H9 (cell line): ENCODE measurements at regions not wholly inside any gene's neighbourhood (a gene's known extent, or its start where the extent isn't known, plus 50 kb on each side); places are given as distances from the start of the nearest gene placed in this dataset.

Experiments used
- DNase-seq: peaks from one replicate; pipeline ENCODE4 v3.0.0-alpha.2; 2017
- H2AFZ ChIP-seq: one replicate; pipeline ENCODE4 v1.6.1; 2013; ENCODE audit warnings: mild to moderate bottlenecking, low read length, control low read depth, moderate library complexity
- H2AK5ac ChIP-seq: 2 replicates; pipeline ENCODE4 v1.6.1; 2013; ENCODE audit warnings: low read length, control low read depth, mixed read lengths; ENCODE audit not compliant: insufficient read length
- H2BK120ac ChIP-seq: one replicate; pipeline ENCODE4 v1.6.1; 2013; ENCODE audit warnings: low read depth, mild to moderate bottlenecking, low read length, control low read depth, inconsistent platforms; ENCODE audit not compliant: poor library complexity, severe bottlenecking
- H2BK12ac ChIP-seq: 2 replicates; pipeline ENCODE4 v1.6.1; 2013; ENCODE audit warnings: low read length, control low read depth, mixed read lengths, low read depth; ENCODE audit not compliant: insufficient read length
- H2BK15ac ChIP-seq: 2 replicates; pipeline ENCODE4 v1.6.1; 2013; ENCODE audit warnings: low read depth, low read length, control low read depth
- H2BK20ac ChIP-seq: one replicate; pipeline ENCODE4 v1.6.1; 2013; ENCODE audit warnings: low read depth, mild to moderate bottlenecking, low read length, control low read depth, inconsistent platforms; ENCODE audit not compliant: poor library complexity, severe bottlenecking
- H2BK5ac ChIP-seq: 2 replicates; pipeline ENCODE4 v1.6.1; 2013; ENCODE audit warnings: low read length, control low read depth, mixed read lengths; ENCODE audit not compliant: insufficient read length
- H3K14ac ChIP-seq: 2 replicates; pipeline ENCODE4 v1.6.1; 2013; ENCODE audit warnings: low read length, control low read depth; ENCODE audit not compliant: insufficient read depth
- H3K18ac ChIP-seq: 2 replicates; pipeline ENCODE4 v1.6.1; 2013; ENCODE audit warnings: low read depth, mild to moderate bottlenecking, mixed read lengths, low read length, control low read depth; ENCODE audit not compliant: insufficient read length
- H3K23ac ChIP-seq: 2 replicates; pipeline ENCODE4 v1.6.1; 2013; ENCODE audit warnings: low read length, control low read depth, mixed read lengths, low read depth; ENCODE audit not compliant: insufficient read length
- H3K23me2 ChIP-seq: 2 replicates; pipeline ENCODE4 v1.6.1; 2013; ENCODE audit warnings: low read depth, mild to moderate bottlenecking, mixed read lengths, low read length, control low read depth; ENCODE audit not compliant: insufficient read length, poor library complexity, severe bottlenecking
- H3K27ac ChIP-seq: 2 replicates; pipeline ENCODE4 v1.5.1; 2013; ENCODE audit warnings: low read length, control low read depth, mixed read lengths, low read depth; ENCODE audit not compliant: insufficient read length
- H3K27me3 ChIP-seq: 2 replicates; pipeline ENCODE4 v1.6.1; 2013; ENCODE audit warnings: low read length, control low read depth, inconsistent platforms; ENCODE audit not compliant: insufficient read depth
- H3K4ac ChIP-seq: 2 replicates; pipeline ENCODE4 v1.6.1; 2013; ENCODE audit warnings: low read depth, mild to moderate bottlenecking, control low read depth, inconsistent platforms, low read length, moderate library complexity
- H3K4me1 ChIP-seq: 2 replicates; pipeline ENCODE4 v1.6.1; 2013; ENCODE audit warnings: low read length, control low read depth, inconsistent platforms; ENCODE audit not compliant: insufficient read depth
- H3K4me2 ChIP-seq: 2 replicates; pipeline ENCODE4 v1.6.1; 2013; ENCODE audit warnings: low read length, control low read depth, mixed read lengths; ENCODE audit not compliant: insufficient read length, insufficient read depth
- H3K56ac ChIP-seq: 2 replicates; pipeline ENCODE4 v1.6.1; 2013; ENCODE audit warnings: low read depth, mild to moderate bottlenecking, mixed read lengths, low read length, control low read depth; ENCODE audit not compliant: insufficient read length
- H3K79me1 ChIP-seq: 2 replicates; pipeline ENCODE4 v1.6.1; 2013; ENCODE audit warnings: low read depth, mild to moderate bottlenecking, moderate library complexity, low read length, control low read depth, inconsistent platforms; ENCODE audit not compliant: insufficient read depth, poor library complexity, severe bottlenecking
- H3K79me2 ChIP-seq: 2 replicates; pipeline ENCODE4 v1.6.1; 2013; ENCODE audit warnings: low read length, control low read depth, inconsistent platforms; ENCODE audit not compliant: insufficient read depth
- H3K9ac ChIP-seq: 2 replicates; pipeline ENCODE4 v1.6.1; 2013; ENCODE audit warnings: low read length, control low read depth, mixed read lengths; ENCODE audit not compliant: insufficient read length; ENCODE audit errors: extremely low read depth
- H3K9me3 ChIP-seq: one replicate; pipeline ENCODE4 v1.6.1; 2013; ENCODE audit warnings: low read depth, low read length, inconsistent platforms; ENCODE audit not compliant: control insufficient read depth
- H3T11ph ChIP-seq: one replicate; pipeline ENCODE4 v1.6.1; 2013; ENCODE audit warnings: mild to moderate bottlenecking, low read length, control low read depth, inconsistent platforms
- H4K20me1 ChIP-seq: one replicate; pipeline ENCODE4 v1.6.1; 2013; ENCODE audit not compliant: control insufficient read depth, insufficient read length, insufficient read depth
- H4K5ac ChIP-seq: 2 replicates; pipeline ENCODE4 v1.6.1; 2013; ENCODE audit warnings: low read depth, mild to moderate bottlenecking, mixed read lengths, low read length, control low read depth; ENCODE audit not compliant: insufficient read length
- H4K8ac ChIP-seq: replicated peaks from 2 replicates; pipeline ENCODE4 v1.6.1; 2013; ENCODE audit warnings: low read length, control low read depth, mixed read lengths, low read depth; ENCODE audit not compliant: insufficient read length
- H4K91ac ChIP-seq: 2 replicates; pipeline ENCODE4 v1.6.1; 2013; ENCODE audit warnings: low read depth, mild to moderate bottlenecking, moderate library complexity, mixed read lengths, low read length, control low read depth; ENCODE audit not compliant: insufficient read length
- H3K27ac Mint-ChIP-seq, 3 experiments: 2 replicates in 2 of 3; 3 replicates in 1 of 3; pipeline ENCODE4 v1.8.0; 2020 to 2021; ENCODE audit warnings: mixed read lengths in 3 of 3, mild to moderate bottlenecking in 1 of 3, moderate library complexity in 1 of 3
- H3K27me3 Mint-ChIP-seq: 2 replicates; pipeline ENCODE4 v1.8.0; 2021; ENCODE audit warnings: low read depth, mild to moderate bottlenecking, moderate library complexity, mixed read lengths
- H3K36me3 Mint-ChIP-seq, 3 experiments: 2 replicates in 2 of 3; 3 replicates in 1 of 3; pipeline ENCODE4 v1.8.0; 2020 to 2021; ENCODE audit warnings: low read depth in 3 of 3, mixed read lengths in 3 of 3; ENCODE audit not compliant: insufficient read depth in 1 of 3
- H3K4me1 Mint-ChIP-seq, 2 experiments: 2 replicates each; pipeline ENCODE4 v1.8.0; 2020; ENCODE audit warnings: mixed read lengths in 2 of 2
- H3K4me3 Mint-ChIP-seq, 2 experiments: 2 replicates in 1 of 2; 3 replicates in 1 of 2; pipeline ENCODE4 v1.8.0; 2020 to 2021; ENCODE audit warnings: mild to moderate bottlenecking in 2 of 2, mixed read lengths in 2 of 2, moderate library complexity in 1 of 2
- H3K9me3 Mint-ChIP-seq, 2 experiments: 2 replicates in 1 of 2; 3 replicates in 1 of 2; pipeline ENCODE4 v1.8.0; 2020; ENCODE audit warnings: mild to moderate bottlenecking in 2 of 2, mixed read lengths in 2 of 2, moderate library complexity in 1 of 2
- WGBS: extraction: QIAGEN DNeasy Blood & Tissue Kit; methylation state at CpG from one replicate; pipeline ENCODE4 v1.1.7; 2013; ENCODE audit warnings: missing lambda C conversion rate, low lambda C conversion rate, mixed read lengths; ENCODE audit not compliant: insufficient read length; ENCODE audit errors: extremely low coverage; 5-methylcytosine and 5-hydroxymethylcytosine counted together
- TF ChIP-seq, protein P1 (sequence below): fragments of 200-600 bp; sonication (generic); conservative IDR thresholded peaks from 3 replicates; pipeline ENCODE4 v1.8.0; 2021; ENCODE audit warnings: antibody characterized with exemption, mild to moderate bottlenecking

DNA sequence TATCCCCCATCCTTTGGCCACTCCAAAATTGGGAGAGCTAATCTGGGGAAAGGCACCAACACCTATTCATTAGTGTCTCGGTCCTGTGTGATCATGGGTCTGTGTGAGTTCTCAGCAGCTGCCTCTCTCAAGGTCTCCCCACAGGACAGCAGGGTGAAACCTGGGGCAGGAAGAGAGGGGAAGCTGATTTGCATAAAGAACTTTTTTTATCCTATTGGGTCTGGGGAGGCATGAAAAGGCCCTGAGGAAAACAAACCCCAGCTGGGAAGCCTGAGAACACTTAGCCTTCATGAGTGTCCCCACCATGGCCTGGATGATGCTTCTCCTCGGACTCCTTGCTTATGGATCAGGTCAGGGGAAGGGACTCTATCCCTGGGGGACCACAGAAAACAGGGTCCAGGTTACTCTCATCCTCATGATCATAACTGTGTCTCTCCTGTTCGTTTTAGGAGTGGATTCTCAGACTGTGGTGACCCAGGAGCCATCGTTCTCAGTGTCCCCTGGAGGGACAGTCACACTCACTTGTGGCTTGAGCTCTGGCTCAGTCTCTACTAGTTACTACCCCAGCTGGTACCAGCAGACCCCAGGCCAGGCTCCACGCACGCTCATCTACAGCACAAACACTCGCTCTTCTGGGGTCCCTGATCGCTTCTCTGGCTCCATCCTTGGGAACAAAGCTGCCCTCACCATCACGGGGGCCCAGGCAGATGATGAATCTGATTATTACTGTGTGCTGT is 116.0 kb upstream of the TOP3B start:
- Histone ChIP-seq H4K91ac (no peak overlapping the region), H2AK5ac (no peak overlapping the region), H4K8ac (no peak overlapping the region), H3K56ac (no peak overlapping the region), H3K18ac (no peak overlapping the region), H3K27ac (no peak overlapping the region), H3K27me3 (peaks cover 61% of the 10 kb centered on the region), H2BK120ac (no peak overlapping the region), H3K4me2 (no peak overlapping the region), H3K14ac (no peak overlapping the region), H3K9ac (no peak overlapping the region), H4K20me1 (no peaks in the 10 kb centered on the region), H3K79me2 (no peaks in the 10 kb centered on the region), H2BK15ac (no peak overlapping the region), H2AFZ (no peak overlapping the region), H3K9me3 (no peaks in the 10 kb centered on the region), H4K5ac (no peak overlapping the region), H3K4me1 (no peaks in the 10 kb centered on the region), H3K23ac (no peak overlapping the region), H2BK5ac (no peak overlapping the region), H3K79me1 (no peaks in the 10 kb centered on the region), H3T11ph (no peak overlapping the region), H2BK20ac (no peak overlapping the region), H3K4ac (no peak overlapping the region), H2BK12ac (no peak overlapping the region), H3K23me2 (no peaks in the 10 kb centered on the region)
- no peak for DNase-seq
- H3K27me3 Mint-ChIP-seq = peaks cover 98% of the 10 kb centered on the region
- no peak overlapping the region for H3K4me3 Mint-ChIP-seq
- TF ChIP-seq, protein P1, sequence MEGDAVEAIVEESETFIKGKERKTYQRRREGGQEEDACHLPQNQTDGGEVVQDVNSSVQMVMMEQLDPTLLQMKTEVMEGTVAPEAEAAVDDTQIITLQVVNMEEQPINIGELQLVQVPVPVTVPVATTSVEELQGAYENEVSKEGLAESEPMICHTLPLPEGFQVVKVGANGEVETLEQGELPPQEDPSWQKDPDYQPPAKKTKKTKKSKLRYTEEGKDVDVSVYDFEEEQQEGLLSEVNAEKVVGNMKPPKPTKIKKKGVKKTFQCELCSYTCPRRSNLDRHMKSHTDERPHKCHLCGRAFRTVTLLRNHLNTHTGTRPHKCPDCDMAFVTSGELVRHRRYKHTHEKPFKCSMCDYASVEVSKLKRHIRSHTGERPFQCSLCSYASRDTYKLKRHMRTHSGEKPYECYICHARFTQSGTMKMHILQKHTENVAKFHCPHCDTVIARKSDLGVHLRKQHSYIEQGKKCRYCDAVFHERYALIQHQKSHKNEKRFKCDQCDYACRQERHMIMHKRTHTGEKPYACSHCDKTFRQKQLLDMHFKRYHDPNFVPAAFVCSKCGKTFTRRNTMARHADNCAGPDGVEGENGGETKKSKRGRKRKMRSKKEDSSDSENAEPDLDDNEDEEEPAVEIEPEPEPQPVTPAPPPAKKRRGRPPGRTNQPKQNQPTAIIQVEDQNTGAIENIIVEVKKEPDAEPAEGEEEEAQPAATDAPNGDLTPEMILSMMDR = no peak
- no peak overlapping the region for H3K27ac Mint-ChIP-seq
- WGBS = no CpG with 5 or more reads among the region's 9 CpGs
- no peaks in the 10 kb centered on the region for H3K4me1 Mint-ChIP-seq
- H3K9me3 Mint-ChIP-seq = no peaks in the 10 kb centered on the region
- H3K36me3 Mint-ChIP-seq = no peaks in the 10 kb centered on the region
